NCI-H510A treated with DMSO at 0.1 percent for 48 hours (cell line): ENCODE measurements at regions not wholly inside any gene's neighbourhood (a gene's known extent, or its start where the extent isn't known, plus 50 kb on each side); places are given as distances from the start of the nearest gene placed in this dataset.
"Not testable (repeated sequence)": the region's sequence is repeated elsewhere in the genome, so short reads cannot be mapped to it uniquely, and the experiment has no call there.

ENCODE experiments used
- DNase-seq: peaks from one replicate; lab custom pipeline; 2025; lab: John Stamatoyannopoulos, UW

DNA sequence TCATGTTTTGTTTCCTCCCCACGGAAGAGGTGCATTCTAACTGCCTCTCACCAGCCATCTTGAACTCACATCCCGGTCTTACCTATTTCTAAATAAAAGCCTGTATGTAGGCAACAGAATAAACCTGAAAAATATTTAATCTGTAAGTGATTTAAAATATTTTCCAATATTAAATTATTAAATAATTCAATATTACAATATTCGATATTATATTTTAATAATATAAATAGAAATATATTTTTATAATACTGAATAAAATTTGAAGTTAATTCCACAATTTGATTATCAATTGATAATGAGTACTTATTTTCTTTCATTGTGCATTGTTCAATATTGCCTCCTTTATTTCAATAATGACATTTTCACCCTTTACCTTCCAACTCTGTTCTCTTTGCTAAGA lies 404.4 kb downstream of the CYLC2 start:
- no peak for DNase-seq

DNA sequence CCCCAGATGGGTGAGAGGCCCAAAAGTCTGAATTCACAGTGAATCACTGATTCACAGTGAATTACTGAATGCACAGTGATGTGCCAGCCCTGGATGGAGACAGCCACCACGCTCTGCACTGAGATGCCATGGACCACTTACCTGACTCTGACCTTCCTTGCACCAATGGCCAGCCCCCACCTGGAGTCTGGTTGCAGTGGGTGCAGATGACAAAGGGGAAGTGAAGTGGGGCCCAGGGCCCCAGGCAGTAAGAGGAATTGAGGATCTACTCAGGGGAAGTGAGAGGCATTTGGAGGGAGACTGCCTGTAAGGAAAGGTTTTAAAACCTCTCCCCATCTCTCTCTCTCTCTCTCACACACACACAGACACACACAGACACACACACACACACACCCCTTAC lies 412.1 kb downstream of the CYLC2 start:
- no peak for DNase-seq

DNA sequence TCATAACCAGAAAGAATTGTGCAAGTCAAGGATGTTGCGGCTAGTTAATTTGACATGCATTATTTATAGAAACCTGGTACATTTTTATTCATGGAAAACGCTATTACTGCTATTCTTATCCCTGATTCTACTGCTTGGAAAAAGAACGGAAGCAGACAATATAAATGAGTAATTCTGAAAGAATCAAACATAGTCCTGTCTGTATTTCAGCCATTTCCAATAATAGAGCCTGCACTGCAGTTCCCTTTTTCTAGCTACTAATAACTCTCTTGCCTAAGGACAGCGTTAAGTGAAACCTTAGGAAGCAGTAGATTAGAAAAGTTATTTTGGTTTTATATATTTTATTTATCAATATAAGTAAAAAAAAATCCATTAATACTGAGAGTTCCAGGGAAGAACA lies 414.9 kb downstream of the CYLC2 start:
- no peak for DNase-seq

DNA sequence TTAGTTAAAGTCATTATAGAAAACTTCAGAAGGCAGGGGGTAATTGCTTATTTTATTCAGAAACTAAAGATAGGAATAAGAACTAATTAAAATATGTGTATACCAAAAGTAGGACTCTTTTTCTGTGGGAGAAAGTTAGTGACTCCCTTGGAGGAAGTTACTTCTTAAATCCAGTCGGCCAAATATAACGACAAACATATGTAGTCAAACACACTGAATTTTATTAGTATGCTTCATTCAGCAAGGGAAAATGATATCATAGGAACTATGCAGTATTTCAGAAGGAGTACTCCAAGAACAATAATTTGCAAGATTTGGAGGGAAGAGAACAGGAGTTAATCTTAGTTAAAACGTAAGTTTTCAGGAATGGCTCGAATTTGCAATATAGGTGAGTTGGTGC lies 432.6 kb downstream of the CYLC2 start:
- no peak for DNase-seq

DNA sequence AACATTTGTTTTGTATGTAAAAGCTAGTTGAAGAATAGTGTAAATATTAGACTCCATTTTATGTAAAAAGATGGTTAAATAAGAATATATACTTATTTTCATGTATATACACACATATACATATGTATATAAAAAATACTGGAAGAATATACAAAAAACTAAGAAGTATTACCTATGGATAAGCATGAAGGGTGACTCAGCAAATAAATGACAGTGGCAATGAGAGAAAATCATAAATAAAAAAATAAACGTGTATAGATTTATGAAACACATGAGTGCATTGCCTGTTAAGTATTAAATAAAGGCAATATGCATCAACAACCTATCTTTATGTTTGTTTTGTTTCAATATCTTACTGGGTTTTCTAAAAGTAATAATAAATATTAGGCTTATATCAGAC lies 435.3 kb downstream of the CYLC2 start:
- DNase-seq = no peak

DNA sequence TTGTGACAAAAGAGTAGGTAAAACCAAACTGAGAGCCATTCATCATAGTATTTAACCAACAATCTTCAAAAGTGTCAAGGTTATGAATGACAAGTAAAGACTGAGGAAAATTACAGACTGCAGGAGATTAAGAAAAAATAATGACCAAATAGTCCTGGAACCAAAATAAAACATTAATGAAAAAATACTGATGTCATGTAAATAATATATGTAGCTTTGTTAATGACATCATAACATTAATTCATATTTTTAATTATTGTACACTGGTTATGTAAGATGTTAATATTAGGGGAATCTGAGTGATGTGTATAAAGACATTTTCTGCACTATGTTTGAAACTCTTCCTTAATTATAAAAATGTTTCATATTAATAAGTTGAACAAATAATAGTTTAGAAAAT lies 436.7 kb downstream of the CYLC2 start:
- DNase-seq = no peak

DNA sequence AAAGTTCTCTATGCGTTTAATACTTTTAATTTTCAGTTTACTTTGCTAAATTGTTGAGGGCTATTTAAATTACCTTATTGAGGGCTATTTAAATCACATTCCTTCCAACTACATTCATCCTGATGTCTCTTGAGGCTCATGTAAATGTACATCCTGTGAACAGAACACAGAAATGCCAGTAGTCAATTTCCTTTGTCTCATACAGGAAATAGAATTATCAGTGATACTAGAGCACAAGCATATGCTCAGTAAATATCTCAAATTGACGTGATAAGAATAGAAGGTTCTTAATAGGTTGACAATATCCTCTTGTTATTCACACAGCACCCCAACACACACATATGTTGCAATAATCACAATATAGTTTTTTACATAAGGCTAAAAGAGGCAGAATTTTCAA lies 449.0 kb downstream of the CYLC2 start:
- DNase-seq = no peak

DNA sequence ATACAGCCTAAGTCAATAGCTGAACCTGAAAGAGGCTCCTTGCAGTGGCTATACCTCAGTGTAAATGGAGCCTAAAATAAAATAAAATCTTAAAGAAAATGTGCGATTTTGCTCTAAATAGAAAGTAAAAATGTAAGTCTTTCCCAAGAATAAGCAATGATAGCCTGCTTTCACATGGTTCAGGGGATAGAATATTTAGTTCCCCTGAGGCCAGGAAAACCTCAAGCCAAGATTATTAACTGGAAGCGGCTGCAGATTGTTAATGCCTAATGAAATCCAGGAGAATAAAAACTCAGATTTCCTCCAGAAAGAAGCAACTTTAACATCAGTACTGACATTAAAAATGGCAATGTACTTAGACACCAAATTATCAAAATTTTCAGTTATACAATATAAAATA lies 463.7 kb downstream of the CYLC2 start:
- no peak for DNase-seq

DNA sequence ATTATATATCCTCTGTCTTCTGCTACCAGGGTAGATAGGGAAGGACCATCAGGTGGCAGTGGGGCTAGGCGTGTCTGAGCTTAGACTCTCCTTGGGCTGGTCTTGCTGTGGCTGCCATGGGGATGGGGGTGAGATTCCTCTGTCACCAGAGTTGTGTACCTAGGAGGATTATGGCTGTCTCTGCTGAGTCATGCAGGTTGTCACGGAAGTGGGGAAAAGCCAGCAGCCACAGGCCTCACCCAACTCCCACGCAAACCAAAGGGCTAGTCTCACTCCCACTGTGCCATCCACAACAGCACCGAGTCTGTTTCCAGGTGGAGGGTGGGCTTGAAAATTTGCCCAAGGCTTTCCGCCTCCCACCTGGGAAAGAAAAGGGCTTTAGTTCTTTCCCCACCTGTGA lies 476.1 kb downstream of the CYLC2 start:
- DNase-seq = no peak

DNA sequence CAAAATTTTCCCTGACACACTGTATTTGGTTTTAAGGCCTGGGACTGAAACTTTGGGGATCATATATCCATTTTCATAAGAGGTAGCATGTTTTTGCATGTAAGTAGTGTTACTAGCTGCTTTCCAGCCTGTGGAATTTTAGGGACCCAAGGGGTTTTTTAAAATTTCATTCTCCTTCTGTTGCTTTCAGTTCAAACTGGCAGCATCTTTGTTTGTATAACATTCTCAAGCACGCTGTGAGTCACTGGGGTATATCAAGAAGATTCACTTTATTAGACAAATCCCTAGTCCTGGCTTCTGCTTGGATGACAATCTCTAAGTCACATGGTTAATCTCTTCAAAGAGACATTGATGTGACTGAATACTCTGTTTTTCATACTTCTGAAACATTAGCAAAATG lies 479.0 kb downstream of the CYLC2 start:
- no peak for DNase-seq

DNA sequence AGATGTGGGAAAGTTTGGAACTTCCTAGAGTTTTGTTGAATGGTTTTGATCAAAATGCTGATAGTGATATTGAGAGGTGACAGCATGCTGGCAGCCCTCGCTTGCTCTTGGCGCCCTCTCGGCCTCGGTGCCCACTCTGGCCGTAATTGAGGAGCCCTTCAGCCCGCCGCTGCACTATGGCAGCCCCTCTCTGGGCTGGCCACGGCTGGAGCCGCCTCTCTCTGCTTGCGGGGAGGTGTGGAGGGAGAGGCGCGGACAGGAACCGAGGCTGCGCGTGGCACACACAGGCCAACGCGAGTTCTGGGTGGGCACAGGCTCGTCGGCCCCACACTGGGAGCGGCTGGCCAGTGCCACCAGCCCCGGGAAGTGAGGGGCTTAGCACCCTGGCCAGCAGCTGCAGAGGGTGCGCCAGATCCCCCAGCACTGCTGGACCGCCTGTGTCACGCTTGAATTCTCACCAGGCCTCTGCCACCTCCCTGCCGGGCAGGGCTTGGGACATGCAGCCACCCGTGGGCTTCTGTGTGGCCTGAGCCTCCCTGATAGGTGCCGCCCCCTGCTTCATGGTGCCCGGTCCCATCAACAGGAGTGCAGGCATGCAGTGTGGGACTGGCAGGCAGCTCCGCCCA lies 488.5 kb downstream of the CYLC2 start:
- DNase-seq = no peak

DNA sequence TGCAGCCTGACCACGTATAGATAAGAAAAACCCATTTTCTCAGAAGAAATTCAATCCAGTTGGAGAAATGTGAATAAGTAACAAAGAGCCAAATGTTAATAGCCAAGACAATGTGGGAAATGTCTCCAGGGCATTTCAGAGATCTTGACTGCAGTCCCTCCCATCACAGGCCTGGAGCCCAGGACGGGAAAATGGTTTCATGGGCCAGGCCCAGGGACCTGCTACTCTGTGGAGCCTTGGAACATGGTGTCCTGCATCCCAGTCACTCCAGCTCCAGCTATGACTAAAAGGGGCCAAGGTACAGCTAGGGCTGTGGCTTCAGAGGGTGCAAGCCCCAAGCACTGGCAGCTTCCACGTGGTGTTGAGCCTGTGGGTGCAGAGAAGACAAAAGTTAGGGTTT lies 490.0 kb downstream of the CYLC2 start:
- no peak for DNase-seq

DNA sequence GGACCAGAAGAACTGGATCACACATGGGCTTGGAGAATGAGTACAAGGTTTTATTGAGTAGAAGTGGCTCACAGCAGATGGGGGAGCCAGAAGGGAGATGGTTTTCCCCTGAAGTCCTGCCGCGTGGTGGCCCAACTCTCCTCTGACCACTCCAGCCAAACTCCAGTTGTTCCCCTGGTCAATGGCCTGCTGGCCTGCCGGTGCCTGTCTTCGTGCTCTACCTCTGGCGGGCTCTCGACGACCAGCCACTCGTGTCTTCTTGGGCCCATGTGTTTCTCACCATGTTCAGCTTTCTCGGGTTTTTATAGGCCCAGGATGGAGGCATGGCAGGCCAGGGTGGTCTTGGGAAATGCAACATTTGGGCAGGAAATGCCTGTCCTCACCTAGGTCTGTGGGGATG lies 519.6 kb downstream of the CYLC2 start:
- no peak for DNase-seq

DNA sequence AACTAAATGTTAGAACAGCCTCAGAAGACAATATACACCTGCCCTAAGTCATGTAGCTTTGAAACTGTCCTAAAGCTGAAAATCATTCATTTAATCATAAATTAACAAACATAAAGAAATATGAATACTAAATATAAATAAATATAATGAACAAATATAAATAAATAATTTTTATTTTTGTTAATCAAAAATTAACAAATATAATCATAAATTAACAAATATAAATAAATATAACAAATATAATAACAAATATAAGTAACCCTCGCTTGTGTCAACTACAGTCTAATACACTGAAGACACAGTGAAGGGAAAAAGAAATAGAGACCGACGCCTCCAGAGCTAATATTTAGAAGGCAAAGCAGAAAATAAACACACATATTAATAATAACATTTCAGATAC lies 527.3 kb downstream of the CYLC2 start:
- no peak for DNase-seq

DNA sequence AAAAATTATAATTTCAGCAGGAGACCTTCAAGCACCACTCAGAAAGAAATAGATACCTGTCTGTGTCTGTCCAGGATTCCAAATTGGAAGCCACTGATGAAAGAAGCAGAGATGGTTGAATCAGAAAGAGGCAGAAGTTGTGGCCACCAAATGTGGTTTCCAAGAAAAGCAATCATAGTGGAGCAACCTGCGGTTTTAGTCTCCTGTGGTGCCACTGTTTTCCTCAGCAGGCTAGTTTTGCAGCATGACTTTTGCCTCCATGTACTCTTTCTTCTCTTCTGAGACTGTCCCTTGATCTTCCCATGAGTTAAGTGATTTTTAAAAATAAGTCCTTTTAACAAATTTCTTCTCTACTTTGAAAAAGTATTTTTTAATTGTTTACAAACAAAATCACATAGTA lies 535.8 kb downstream of the CYLC2 start:
- DNase-seq = no peak

DNA sequence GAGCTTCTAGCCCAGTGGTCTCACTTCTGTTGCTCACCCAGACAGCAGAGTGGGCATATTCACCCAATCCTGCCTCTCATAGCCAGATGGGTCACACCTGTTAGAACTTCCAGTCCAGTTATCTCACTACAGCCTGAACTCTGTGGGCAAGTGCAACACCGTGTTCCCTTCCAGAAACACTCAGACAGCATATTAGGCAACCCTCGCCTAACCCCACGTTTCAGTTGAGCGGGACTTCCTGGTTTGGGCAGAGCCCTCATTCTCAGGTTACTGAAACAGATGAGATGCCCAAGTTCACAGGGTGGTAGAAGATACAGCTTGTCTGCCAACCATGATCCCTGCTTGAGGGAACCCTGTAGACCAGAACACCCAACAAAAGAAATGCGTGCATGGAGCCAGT lies 538.2 kb downstream of the CYLC2 start:
- DNase-seq = no peak

DNA sequence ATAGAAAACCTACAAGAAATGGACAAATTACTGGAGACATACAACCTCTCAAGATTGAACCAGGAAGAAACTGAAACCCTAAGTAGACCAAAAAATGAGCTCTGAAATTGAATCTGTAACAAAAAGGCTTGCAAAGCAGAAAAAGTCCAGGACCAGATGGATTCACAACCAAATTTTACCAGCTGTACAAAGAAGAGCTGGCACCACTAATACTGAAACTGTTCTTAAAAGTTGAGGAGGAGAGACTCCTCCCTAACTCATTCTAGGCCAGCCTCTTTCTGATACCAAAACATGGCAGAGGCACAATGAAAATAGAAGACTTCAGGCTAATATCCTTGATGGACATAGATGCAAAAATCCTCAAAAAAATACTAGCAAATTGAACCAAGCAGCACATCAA lies 542.3 kb downstream of the CYLC2 start:
- DNase-seq = no peak

DNA sequence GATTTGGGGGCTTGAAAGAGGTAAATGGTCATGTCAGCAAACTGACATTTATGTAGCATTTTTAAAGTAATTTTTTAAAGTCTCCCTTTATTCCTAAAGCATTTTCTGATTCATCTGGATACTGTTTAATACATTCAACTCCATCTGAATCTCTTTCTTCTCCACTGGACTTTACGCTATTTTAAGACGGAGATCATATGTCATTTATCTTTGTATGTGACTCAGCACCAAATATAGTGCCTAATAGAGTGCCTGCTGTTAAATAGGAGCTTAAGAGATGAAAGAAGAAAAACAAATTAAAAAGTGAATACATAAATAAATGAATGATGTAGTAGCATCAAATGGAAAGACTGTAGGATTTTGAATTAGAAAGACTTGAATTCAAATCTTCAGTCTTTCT lies 548.8 kb upstream of the SMC2 start:
- DNase-seq = no peak

DNA sequence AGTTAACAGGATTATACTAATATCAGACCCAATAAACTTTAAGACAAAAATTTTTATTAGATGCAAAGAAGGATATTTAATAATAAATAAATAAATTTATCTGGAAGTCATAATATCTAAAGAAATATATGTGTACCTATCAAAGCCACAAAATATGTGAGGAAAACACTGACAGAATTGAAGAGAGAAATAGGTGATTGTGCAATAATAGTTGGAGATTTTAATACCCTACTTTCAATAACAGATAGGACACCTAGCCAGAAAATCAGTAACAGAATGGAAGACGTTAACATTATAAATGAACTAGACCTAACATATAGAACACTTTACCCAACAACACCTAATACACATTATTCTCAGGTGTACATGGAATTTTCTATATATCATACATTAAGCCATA lies 541.4 kb upstream of the SMC2 start:
- no peak for DNase-seq

DNA sequence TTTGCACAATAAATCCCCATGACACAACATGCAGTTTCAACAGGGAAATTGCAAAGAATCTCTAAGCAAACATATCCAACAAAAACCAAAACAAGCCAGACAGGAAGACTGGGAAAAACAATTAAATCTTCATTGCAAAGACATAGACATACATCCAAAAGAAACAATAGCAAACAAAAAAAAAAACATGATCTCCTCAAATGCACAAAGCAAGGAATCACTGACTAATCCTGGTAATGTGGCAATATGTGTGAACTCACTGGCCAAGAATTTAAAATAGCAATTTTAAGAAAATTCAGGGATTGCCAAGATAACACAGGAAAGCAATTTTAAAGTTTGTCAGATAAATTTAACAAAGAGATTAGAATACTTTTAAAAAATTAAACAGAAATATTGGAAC lies 520.1 kb upstream of the SMC2 start:
- no peak for DNase-seq

DNA sequence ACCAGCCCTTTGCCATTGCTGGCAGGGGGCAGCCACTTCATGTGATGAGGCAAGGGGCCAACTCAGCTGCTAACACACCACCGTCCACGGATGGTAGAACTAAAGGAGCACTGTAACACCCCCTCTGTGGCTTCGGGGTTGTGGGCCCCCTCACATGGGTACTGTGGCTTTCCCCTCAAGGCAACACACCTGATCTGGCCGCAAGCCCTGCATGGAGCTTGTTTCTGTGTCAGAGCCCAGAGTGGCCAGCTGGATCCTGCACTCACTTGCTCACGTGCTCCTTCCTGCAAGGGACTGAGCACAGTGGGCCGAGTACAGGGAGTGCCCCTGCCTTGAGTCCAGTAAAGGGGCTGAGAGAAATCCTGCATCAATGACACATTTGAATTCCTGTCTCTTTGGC lies 507.4 kb upstream of the SMC2 start:
- DNase-seq = no peak

DNA sequence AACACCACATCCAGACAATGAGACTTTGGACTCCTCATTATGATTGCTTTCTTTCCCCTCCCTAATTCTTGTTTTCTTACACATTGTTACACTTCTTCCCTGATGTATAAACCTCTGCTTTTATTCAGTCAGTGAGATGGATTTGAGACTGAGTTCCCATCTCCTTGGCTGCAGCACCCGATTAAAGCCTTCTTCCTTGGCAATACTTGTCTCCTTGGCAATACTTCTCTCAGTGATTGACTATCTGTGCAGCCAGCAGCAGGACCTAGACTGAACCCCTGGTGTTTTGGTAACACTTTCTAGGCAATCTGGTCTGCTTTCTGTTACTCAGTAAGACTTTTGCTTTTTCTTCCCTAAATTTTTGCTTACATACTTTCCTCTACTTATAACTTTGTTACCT lies 492.8 kb upstream of the SMC2 start:
- DNase-seq = no peak

DNA sequence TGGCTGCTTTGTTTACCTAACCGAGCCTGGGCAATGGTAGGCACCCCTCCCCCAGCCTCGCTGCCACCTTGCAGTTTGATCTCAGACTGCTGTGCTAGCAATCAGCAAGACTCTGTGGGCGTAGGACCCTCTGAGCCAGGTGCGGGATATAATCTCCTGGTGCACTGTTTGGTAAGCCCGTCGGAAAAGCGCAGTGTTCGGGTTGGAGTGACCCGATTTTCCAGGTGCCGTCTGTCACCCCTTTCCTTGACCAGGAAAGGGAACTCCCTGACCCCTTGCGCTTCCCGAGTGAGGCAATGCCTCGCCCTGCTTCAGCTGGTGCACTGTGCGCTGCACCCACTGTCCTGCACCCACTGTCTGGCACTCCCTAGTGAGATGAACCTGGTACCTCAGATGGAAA lies 482.2 kb upstream of the SMC2 start:
- not testable (repeated sequence) for DNase-seq

DNA sequence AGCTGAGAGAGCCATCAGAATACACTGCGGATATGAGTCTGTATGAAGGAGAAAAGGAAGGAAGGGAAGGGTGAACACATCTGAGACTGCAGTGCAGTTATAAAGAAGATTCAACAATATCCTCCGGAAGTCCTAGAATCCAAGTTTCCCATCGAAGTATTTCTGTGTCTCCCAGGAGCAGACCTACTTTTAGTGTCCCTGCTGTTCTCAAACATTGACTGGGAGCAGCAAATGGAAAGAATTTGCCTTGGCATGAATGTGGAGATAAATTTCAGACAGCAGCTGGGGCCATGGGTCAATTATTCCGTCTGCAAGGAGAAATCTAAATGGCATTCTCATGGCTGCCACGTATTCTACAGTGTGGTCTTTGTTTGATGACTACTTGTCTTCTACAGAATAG lies 478.1 kb upstream of the SMC2 start:
- DNase-seq = no peak

DNA sequence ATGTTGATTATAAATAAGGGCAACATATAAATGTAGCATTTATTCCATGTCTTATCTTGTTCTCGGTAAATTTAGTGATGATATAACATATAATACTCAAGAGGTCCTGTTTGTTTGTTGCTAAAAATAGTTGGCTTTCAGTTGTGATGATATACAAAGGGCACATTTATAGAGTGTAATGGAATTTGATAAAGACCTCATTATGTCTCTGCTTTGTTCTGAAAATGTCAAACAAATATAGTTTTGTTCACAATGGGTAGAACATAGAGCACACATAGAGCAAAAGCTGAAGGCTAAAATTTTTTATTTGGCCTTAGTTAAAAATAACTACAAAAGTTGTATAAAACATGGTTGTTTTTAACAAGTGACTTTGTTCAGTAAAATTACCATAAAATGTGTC lies 477.1 kb upstream of the SMC2 start:
- DNase-seq = no peak
